Activated CD4-positive, alpha-beta memory T cell treated with anti-CD3 and anti-CD28 coated beads, Interleukin-2, amount 10 ng/mL, durations not matched to agents 7 days and 5 days (primary cell): ENCODE measurements at regions not wholly inside any gene's neighbourhood (a gene's known extent, or its start where the extent isn't known, plus 50 kb on each side); places are given as distances from the start of the nearest gene placed in this dataset.

Source experiments
- CTCF ChIA-PET: fragments of 350-600 bp; sonication (Branson Sonifier 250); formaldehyde crosslinking; loops from one replicate; lab custom pipeline; 2021; ENCODE audit warnings: antibody characterized with exemption, inconsistent platforms; lab: Charles Lee
- POLR2A ChIA-PET: fragments of 350-600 bp; sonication (Branson Sonifier 250); formaldehyde crosslinking; loops from one replicate; lab custom pipeline; 2021; ENCODE audit warnings: antibody characterized with exemption; lab: Charles Lee
- DNase-seq: peaks from one replicate; pipeline ENCODE4 v3.0.0-alpha.2; 2020
- H3K27ac Mint-ChIP-seq: one replicate; pipeline ENCODE4 v1.8.0; 2021; ENCODE audit warnings: mild to moderate bottlenecking, mixed read lengths
- H3K27me3 Mint-ChIP-seq: one replicate; pipeline ENCODE4 v1.8.0; 2021; ENCODE audit warnings: mixed read lengths
- H3K36me3 Mint-ChIP-seq: one replicate; pipeline ENCODE4 v1.8.0; 2021; ENCODE audit warnings: low read depth, mixed read lengths
- H3K4me1 Mint-ChIP-seq: one replicate; pipeline ENCODE4 v1.8.0; 2021; ENCODE audit warnings: mixed read lengths
- H3K4me3 Mint-ChIP-seq: one replicate; pipeline ENCODE4 v1.8.0; 2021; ENCODE audit warnings: mild to moderate bottlenecking, mixed read lengths
- H3K9me3 Mint-ChIP-seq: one replicate; pipeline ENCODE4 v1.8.0; 2021; ENCODE audit warnings: mixed read lengths

DNA sequence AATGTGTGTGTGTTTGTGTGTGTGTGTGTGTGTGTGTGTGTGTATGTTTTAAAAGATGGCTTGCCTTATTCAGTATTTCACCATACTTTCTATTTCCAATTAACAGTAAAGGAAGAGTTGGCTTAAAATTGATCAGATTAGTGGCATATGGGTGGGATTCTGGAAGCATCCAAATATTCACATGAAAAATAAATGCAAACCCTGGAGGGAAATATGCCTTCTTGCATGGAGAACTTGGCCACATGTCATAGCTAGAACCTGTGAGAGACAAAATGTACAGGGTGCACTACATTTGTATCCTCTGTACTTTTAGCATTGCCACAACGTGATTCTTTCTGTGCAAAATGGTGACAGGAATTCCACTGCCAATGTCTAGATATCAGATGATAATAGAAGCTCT lies 589.6 kb downstream of the ZNF674 start:
- no peaks in the 10 kb centered on the region for H3K9me3 Mint-ChIP-seq
- H3K27me3 Mint-ChIP-seq, result no peaks in the 10 kb centered on the region
- no peak for DNase-seq
- POLR2A ChIA-PET, result no interaction called here
- H3K4me3 Mint-ChIP-seq, result no peak overlapping the region
- CTCF ChIA-PET, result no interaction called here
- H3K36me3 Mint-ChIP-seq, result no peaks in the 10 kb centered on the region
- H3K4me1 Mint-ChIP-seq, result no peaks in the 10 kb centered on the region
- H3K27ac Mint-ChIP-seq, result no peak overlapping the region

DNA sequence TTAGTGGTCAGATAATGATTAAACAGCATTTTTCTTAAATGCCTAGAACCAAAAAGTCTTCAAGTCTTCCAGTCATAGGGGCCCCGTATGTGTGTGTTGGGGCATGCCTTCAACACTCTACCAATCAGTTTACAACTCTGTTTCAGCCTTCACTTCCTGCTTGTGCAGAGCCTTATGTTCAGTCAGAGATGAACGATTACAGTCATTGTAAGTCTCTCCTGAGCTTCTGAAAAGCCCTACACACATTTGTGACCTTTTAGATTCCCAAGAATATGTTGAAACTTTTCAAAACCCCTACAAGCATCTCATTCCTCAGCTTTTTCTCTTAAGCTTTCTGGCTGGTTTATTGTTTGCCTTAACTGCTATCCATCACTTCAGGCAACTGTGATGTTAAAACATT lies 591.2 kb downstream of the ZNF674 start:
- Mint-ChIP-seq H3K4me1 (no peaks in the 10 kb centered on the region), H3K4me3 (no peak overlapping the region), H3K27ac (no peak overlapping the region), H3K27me3 (no peaks in the 10 kb centered on the region), H3K36me3 (no peaks in the 10 kb centered on the region), H3K9me3 (no peaks in the 10 kb centered on the region)
- no peak for DNase-seq
- CTCF ChIA-PET, result interaction anchor here (0.6 kb wide), 1 partner anchor 418 kb away, joined by 3 read pairs; no protein-coding TSS in a partner anchor
- POLR2A ChIA-PET, result no interaction called here

DNA sequence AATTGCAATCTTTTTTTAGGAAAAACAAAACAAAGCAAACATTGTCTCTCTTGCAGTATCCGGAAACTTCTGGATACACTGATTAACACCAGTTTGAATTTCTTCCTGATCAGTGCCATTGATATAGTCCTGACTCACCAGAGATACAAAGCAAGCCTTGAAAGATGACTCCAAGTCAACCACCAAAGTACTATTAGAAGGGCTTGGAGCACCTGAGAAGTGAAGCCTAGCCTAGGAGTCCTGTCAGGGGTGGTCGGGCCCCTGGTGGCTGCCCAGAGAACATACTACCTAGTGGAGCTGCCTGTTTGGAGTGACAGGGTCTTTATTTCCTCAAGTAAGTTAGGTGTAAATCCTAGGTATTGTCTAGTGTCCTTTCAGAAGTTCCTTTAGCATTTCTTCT lies 593.2 kb downstream of the ZNF674 start:
- H3K4me1 Mint-ChIP-seq, result no peaks in the 10 kb centered on the region
- H3K36me3 Mint-ChIP-seq, result no peaks in the 10 kb centered on the region
- no peak overlapping the region for H3K27ac Mint-ChIP-seq
- no peaks in the 10 kb centered on the region for H3K27me3 Mint-ChIP-seq
- no peaks in the 10 kb centered on the region for H3K9me3 Mint-ChIP-seq
- no peak for DNase-seq
- CTCF ChIA-PET, result no interaction called here
- POLR2A ChIA-PET, result no interaction called here
- no peak overlapping the region for H3K4me3 Mint-ChIP-seq

DNA sequence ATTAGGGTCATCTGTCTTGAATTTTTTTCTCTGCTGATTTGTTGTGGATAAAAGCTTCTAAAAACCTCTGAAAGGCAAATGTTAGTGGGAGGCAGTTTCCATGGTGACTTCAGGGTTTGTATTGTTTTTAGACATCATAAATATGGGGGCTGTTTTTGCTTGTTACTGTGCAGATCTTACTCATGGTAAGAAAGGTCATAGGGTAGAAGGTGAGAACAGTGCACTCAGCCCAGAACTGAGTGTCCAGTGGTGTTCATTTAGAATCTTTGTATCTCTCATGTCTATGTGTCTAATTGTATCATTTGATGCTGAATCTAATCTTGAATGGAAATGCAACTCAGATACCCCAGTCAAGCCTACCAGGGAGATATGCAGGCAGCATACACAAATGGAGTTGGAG lies 609.8 kb downstream of the ZNF674 start:
- ChIA-PET POLR2A (no interaction called here), CTCF (no interaction called here)
- no peaks in the 10 kb centered on the region for H3K4me1 Mint-ChIP-seq
- no peaks in the 10 kb centered on the region for H3K27me3 Mint-ChIP-seq
- H3K27ac Mint-ChIP-seq, result no peak overlapping the region
- no peaks in the 10 kb centered on the region for H3K36me3 Mint-ChIP-seq
- H3K4me3 Mint-ChIP-seq, result no peak overlapping the region
- H3K9me3 Mint-ChIP-seq, result peaks cover 3% of the 10 kb centered on the region
- no peak for DNase-seq

DNA sequence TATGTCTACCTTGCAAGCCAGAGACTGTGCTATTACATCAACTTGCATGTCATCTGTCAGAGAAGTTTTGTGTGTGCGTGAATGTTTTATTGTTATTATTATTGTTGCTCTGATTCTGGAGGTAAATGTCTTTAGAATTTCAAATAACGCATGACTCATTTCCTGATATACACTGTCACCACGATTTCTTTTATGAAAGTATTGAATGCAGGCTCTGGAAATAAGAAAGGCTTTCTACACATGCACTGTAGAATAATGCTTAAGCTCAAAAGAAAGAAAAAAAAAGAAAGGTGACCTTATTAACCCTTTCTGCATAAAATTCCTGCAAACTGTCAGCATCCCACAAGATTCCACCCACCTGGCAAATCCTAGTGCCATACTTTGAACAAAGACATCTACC lies 632.9 kb downstream of the ZNF674 start:
- H3K27me3 Mint-ChIP-seq, result no peaks in the 10 kb centered on the region

DNA sequence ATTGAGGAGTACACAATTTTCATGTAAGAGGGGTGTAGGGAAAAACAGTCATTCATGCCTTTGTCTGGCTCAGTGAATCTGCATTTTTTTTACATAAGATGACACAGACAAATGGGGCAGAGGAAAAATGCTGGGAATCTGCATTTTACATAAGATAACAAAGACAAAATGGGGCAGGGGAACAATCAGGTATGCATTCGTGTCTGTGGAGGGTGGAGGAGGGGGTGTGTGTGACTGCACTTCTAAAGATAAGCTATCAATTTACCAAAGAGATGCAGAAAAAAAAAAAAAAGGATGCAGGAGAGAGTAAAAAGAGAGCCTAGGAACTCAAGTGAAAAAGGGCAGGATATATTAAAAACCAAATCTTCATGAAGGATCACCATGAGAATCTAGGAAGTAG lies 637.4 kb downstream of the ZNF674 start:
- ChIA-PET CTCF (no interaction called here), POLR2A (no interaction called here)
- no peak overlapping the region for H3K4me3 Mint-ChIP-seq

More for the DNA sequence above, 632.9 kb downstream of the ZNF674 start:
- no peak for DNase-seq
- no peaks in the 10 kb centered on the region for H3K9me3 Mint-ChIP-seq
- POLR2A ChIA-PET, result no interaction called here
- H3K4me3 Mint-ChIP-seq, result no peak overlapping the region
- CTCF ChIA-PET, result no interaction called here
- H3K36me3 Mint-ChIP-seq, result no peaks in the 10 kb centered on the region
- H3K27ac Mint-ChIP-seq, result no peak overlapping the region
- H3K4me1 Mint-ChIP-seq, result peaks cover 2% of the 10 kb centered on the region

DNA sequence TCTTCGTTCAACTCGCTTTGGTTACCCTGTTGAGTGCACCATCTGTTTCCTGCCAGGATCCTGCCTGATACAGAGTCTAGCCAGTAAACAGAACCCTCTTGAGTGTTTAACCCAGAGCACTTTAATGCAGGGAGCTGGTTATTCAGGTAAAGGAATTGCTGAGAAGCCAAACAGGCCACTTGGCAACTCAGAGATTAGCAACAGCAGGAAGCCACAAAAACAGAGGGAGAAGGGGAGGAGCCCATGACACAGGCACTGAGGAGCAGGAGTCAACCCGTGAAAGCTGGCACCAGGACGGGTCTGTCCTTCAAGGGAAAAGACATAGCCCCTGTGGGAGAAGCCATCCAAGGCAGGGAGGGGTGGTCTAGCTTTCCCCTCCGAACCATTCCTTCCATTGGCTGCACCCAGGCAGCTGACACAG lies 641.4 kb downstream of the ZNF674 start:
- Mint-ChIP-seq H3K4me3 (no peak overlapping the region), H3K4me1 (no peaks in the 10 kb centered on the region), H3K9me3 (no peaks in the 10 kb centered on the region), H3K27ac (no peak overlapping the region), H3K27me3 (no peaks in the 10 kb centered on the region), H3K36me3 (no peaks in the 10 kb centered on the region)
- no peak for DNase-seq
- CTCF ChIA-PET, result no interaction called here
- POLR2A ChIA-PET, result no interaction called here

More for the DNA sequence above, 637.4 kb downstream of the ZNF674 start:
- no peaks in the 10 kb centered on the region for H3K36me3 Mint-ChIP-seq
- H3K4me1 Mint-ChIP-seq, result peaks cover 2% of the 10 kb centered on the region
- no peak for DNase-seq
- H3K27ac Mint-ChIP-seq, result no peak overlapping the region
- H3K27me3 Mint-ChIP-seq, result no peaks in the 10 kb centered on the region
- no peaks in the 10 kb centered on the region for H3K9me3 Mint-ChIP-seq

DNA sequence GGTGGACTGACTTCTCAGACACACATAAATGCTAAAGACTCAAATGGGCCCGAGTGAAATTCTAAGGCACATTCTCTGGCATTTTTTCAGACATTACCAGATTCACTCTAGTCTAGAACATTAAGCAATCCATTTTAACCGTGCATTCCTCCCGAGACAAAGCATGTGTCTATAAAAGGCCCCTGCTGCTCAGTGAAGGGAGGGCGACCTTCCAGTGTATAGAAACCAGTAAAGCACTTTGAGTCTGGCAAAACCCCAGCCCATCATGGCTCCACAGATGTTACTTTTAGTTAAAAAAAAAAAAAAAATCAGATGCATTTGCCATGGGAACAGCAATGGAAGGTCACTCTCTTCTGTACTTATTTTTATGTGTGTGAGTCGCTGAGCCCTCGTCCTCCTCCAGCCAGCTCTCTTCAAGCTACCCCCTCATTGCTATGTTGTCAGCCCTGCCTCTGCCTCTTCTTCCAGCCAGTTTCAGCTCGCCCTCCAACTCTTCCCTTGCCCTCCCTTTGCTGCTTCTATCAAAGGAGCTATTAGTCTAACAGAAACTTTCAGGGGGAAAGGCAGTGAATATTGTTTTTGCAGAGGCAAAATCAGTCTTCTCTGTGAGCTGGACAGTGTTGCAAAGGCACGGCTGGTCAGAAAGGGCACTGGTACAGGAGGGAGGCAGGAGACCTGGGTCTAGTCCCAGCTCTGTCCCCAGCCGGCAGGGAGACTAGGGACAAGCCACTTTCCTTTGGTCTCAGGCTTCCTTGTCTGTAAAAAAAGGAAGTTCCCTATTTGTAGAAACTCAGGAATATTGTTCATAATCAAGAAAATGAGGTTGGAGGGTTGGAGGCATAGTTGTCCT lies 644.2 kb downstream of the ZNF674 start:
- Mint-ChIP-seq H3K4me1 (no peaks in the 10 kb centered on the region), H3K36me3 (no peaks in the 10 kb centered on the region), H3K4me3 (no peak overlapping the region), H3K27ac (no peak overlapping the region), H3K9me3 (no peaks in the 10 kb centered on the region), H3K27me3 (peaks cover 2% of the 10 kb centered on the region)
- ChIA-PET POLR2A (no interaction called here), CTCF (no interaction called here)
- no peak for DNase-seq

DNA sequence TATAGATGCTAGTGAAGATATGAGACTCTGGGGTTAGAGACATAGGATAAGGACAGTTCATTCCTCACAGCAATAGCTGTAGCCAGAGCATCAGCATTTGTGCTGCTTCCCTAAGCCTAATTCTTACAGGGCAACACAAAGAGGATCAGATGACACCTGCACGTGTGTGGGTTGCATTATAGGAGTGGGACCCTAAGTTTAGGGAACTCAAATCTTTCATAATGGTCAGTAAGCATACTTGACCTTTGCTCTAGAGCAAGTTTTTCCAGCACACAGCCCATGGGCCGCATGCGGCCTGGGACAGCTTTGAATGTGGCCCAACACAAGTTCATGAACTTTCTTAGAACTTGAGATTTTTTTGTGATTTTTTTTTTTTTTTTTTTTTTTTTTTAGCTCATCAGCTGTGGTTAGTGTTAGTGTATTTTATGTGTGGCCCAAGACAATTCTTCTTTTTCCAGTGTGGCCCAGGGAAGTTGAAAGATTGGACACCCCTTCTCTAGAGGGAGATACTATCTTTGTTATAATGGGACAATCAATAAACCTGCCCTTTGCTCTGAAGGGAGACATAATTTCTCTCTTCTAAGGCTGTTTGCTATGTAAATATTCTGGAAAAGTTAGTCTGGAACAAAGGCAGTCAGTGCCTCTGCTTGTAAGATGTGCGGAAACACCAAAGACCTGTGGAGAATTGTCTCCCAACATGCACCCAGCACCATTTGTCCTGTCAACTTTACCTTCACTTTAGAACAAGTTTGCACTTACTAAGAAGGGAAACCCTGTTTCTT lies 650.2 kb downstream of the ZNF674 start:
- ChIA-PET POLR2A (no interaction called here), CTCF (no interaction called here)
- Mint-ChIP-seq H3K27ac (no peak overlapping the region), H3K36me3 (no peaks in the 10 kb centered on the region), H3K9me3 (no peaks in the 10 kb centered on the region), H3K4me1 (no peaks in the 10 kb centered on the region), H3K27me3 (peaks cover 2% of the 10 kb centered on the region), H3K4me3 (no peak overlapping the region)
- no peak for DNase-seq

DNA sequence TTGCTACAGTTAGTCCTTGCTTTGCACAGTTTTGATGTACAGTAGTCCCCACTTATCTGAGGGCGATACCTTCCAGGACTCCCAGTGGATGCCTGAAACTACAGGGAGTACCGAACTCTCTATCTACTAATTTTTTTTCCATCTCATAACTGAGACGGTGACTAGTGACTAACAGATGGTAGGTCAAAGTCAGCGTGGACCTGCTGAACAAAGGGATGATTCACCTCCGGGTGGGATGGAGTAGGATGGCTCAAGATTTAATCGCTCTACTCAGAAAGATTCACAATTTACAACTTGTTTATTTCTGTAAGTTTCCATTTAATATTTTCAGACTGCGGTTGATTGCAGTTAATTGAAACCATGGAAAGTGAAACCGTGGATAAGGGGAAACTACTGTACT lies 655.8 kb downstream of the ZNF674 start:
- H3K9me3 Mint-ChIP-seq, result no peaks in the 10 kb centered on the region
- ChIA-PET POLR2A (no interaction called here), CTCF (no interaction called here)
- no peak overlapping the region for H3K27ac Mint-ChIP-seq
- no peak overlapping the region for H3K4me3 Mint-ChIP-seq
- no peaks in the 10 kb centered on the region for H3K27me3 Mint-ChIP-seq
- H3K4me1 Mint-ChIP-seq, result no peaks in the 10 kb centered on the region
- no peak for DNase-seq
- H3K36me3 Mint-ChIP-seq, result no peaks in the 10 kb centered on the region

DNA sequence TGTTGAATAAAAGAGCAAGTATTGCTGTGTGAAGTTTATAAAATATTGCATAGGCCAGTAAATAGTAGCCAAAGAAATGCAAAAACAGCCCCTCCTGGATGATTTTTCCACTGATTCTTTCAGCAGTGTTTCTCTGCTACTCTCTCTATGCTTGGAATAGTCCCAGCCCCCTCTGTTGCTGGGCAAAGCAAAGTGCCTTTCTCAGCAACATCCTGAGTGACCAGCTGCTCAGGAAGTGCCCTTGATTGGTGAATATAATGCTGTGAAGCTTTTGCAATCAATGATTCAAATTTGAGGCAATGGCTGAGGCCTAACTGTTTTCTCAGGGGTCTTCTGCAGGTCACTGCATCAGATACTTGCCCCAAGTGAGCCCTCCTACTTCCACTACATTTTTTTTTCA lies 656.7 kb downstream of the ZNF674 start:
- DNase-seq, result no peak
- Mint-ChIP-seq H3K36me3 (no peaks in the 10 kb centered on the region), H3K4me3 (no peak overlapping the region), H3K27me3 (no peaks in the 10 kb centered on the region), H3K27ac (no peak overlapping the region), H3K4me1 (no peaks in the 10 kb centered on the region), H3K9me3 (no peaks in the 10 kb centered on the region)
- CTCF ChIA-PET, result no interaction called here
- POLR2A ChIA-PET, result no interaction called here

DNA sequence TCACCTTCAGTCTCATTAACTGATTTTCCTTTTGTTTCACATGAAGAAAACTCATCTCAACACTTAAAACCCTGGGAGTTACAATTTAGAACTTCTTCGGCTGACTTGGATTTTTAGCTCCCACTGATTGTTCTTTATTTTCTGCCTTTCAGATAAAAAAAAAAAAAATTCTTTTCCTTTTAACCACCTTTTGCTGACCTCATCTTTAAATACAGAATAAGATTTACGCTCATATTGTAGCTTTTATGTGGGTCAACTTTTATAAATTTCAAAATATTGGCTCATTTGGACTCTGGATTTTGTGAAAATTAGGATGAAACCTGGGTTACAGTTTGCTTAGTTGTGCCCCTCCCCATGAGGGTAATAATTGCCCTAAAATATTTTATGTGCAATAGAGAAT lies 659.3 kb downstream of the ZNF674 start:
- no peaks in the 10 kb centered on the region for H3K36me3 Mint-ChIP-seq
- no peak for DNase-seq
- H3K4me1 Mint-ChIP-seq, result peaks cover 7% of the 10 kb centered on the region
- POLR2A ChIA-PET, result no interaction called here
- H3K27me3 Mint-ChIP-seq, result no peaks in the 10 kb centered on the region
- H3K4me3 Mint-ChIP-seq, result no peak overlapping the region
- H3K27ac Mint-ChIP-seq, result no peak overlapping the region
- CTCF ChIA-PET, result interaction anchor here (1.1 kb wide), 1 partner anchor 25 kb away, joined by 4 read pairs; no protein-coding TSS in a partner anchor
- no peaks in the 10 kb centered on the region for H3K9me3 Mint-ChIP-seq

DNA sequence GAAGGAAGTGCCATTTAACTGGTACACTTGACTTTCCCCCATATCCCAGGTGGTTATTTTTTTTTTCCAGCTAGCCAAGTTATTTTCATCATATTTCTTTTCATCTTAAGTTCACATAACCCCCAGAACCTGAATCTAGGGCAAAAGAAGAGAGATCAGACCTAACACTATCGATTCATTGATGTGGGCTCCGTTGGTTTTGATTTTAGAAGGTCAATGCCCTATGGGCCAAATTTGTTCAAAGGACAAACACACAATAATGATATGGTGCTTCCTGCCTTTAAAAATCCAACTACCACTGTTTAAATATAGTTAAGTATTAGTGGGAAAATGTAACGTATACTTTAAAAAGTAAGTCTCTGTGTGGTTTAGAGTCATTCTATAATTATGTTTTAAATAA lies 665.7 kb downstream of the ZNF674 start:
- ChIA-PET POLR2A (no interaction called here), CTCF (no interaction called here)
- no peak for DNase-seq
- Mint-ChIP-seq H3K36me3 (no peaks in the 10 kb centered on the region), H3K9me3 (no peaks in the 10 kb centered on the region), H3K27me3 (no peaks in the 10 kb centered on the region), H3K4me3 (no peak overlapping the region), H3K4me1 (peaks cover 7% of the 10 kb centered on the region), H3K27ac (no peak overlapping the region)
